K562 (cell line): ENCODE measurements at regions not wholly inside any gene's neighbourhood (a gene's known extent, or its start where the extent isn't known, plus 50 kb on each side); places are given as distances from the start of the nearest gene placed in this dataset.

Experiments used
- CEBPZ ChIP-seq: fragments of 150-350 bp; IDR thresholded peaks from 2 replicates; pipeline ENCODE4 v1.6.1; 2014; ENCODE audit warnings: low read depth, mild to moderate bottlenecking, low read length, borderline replicate concordance
- CREBBP ChIP-seq: IDR thresholded peaks from one replicate; pipeline ENCODE4 v1.6.1; 2012; ENCODE audit warnings: low read depth, mild to moderate bottlenecking, control low read depth, inconsistent platforms, low read length
- PATZ1 ChIP-seq: fragments of 250-450 bp; sonication (Bioruptor Pico); IDR thresholded peaks from 2 replicates; pipeline ENCODE4 v1.5.0; 2020; ENCODE audit warnings: mild to moderate bottlenecking, borderline replicate concordance
- UBTF ChIP-seq, 2 experiments: IDR thresholded peaks; 2 replicates each; pipeline ENCODE4 v1.6.1; 2012; ENCODE audit warnings: improper control_type of control experiment in 2 of 2, low read depth in 2 of 2, low read length in 2 of 2, borderline replicate concordance in 1 of 2

- TF ChIP-seq CEBPZ (no peak), UBTF (IDR thresholded peaks at IDR 0.05; ENCODE audit: borderline replicate concordance in 1 of 2, low read depth in 2 of 2, low read length in 2 of 2) (no peak), CREBBP (no peak), PATZ1 (no peak)
- TF ChIP-seq, all 486 proteins: peak for 0
These were observed 115.2 kb upstream of the CPHXL start (continued) for GRCh38 chr16:75841517-75841916.
